ENCODE measurements at regions not wholly inside any gene's neighbourhood (a gene's known extent, or its start where the extent isn't known, plus 50 kb on each side); places are given as distances from the start of the nearest gene placed in this dataset.

DNA sequence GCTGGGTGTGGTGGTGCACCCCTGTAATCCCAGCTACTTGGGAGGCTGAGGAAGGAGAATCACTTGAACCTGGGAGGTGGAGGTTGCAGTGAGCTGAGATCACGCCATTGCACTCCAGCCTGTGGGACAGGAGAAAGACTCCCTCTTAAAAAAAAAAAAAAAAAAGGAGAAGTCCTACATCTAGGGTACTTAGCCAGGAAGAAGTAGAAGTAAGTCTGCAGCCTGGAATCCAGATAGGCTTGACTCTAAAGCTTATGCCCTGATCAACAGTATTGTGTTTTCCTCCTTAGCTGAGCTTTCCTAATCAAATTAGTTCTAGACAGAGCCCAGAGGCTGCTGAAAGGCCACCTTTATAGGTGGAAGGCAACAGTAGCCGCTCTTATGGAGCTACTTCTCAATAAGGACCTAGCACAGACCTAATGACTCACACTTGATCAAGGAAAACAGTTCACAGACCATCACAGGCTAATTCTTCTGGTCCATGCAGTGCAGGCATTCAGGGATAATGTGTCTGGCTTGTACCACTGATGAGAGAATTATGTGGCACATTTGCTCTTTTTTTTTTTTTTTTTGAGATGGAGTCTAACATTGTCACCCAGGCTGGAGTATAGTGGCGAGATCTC, 105.5 kb upstream of the KLF4 start:
- DNase-seq (no peak), ATAC-seq (ENCODE audit: low read depth) (no peak)
- Histone ChIP-seq H3K9me1 (ENCODE audit: insufficient read depth, low read length) (no peaks in the 10 kb centered on the region), H2AK9ac (replicated peaks; ENCODE audit: low read depth, low read length, poor library complexity) (no peak overlapping the region), H2AFZ (replicated peaks; ENCODE audit: low read length, poor library complexity) (no peak overlapping the region), H3K9ac (ENCODE audit: low read depth, low read length) (no peak overlapping the region), H3K27me3 (ENCODE audit: control insufficient read depth, insufficient read depth, low read length) (peaks cover 11% of the 10 kb centered on the region), H3K4me2 (ENCODE audit: low read depth, low read length) (no peak overlapping the region), H2BK20ac (ENCODE audit: low read depth, low read length) (no peak overlapping the region), H4K20me1 (ENCODE audit: insufficient read depth, low read length) (no peaks in the 10 kb centered on the region), H3K14ac (replicated peaks; ENCODE audit: low read depth, low read length) (no peak overlapping the region), H4K5ac (ENCODE audit: low read depth, low read length) (no peak overlapping the region), H3K36me3 (ENCODE audit: control insufficient read depth, insufficient read depth, low read length) (no peaks in the 10 kb centered on the region), H3K9me3 (ENCODE audit: control insufficient read depth, insufficient read depth, low read length) (no peaks in the 10 kb centered on the region), H2BK5ac (ENCODE audit: low read depth, low read length, poor library complexity, severe bottlenecking) (no peak overlapping the region), H3K4me3 (ENCODE audit: insufficient read depth, low read depth, low read length) (no peak overlapping the region), H2BK120ac (ENCODE audit: low read depth, low read length) (no peak overlapping the region), H3K27ac (ENCODE audit: insufficient read depth, low read length) (no peak overlapping the region), H3K79me1 (ENCODE audit: low read depth in 1 of 2, low read length in 2 of 2) (no peaks in the 10 kb centered on the region), H4K91ac (ENCODE audit: insufficient read depth, low read depth, low read length) (no peak overlapping the region), H4K8ac (ENCODE audit: low read depth in 2 of 2, low read length in 2 of 2) (no peak overlapping the region), H3K23ac (ENCODE audit: low read depth, low read length) (no peak overlapping the region), H3K56ac (ENCODE audit: extremely low read depth, insufficient read depth, low read length) (no peak overlapping the region), H3K4me1 (ENCODE audit: control insufficient read depth, insufficient read depth, low read length) (no peaks in the 10 kb centered on the region), H3K18ac (ENCODE audit: low read depth, low read length) (no peak overlapping the region), H2BK15ac (ENCODE audit: low read depth, low read length) (no peak overlapping the region), H3K4ac (ENCODE audit: low read depth, low read length) (no peak overlapping the region), H2AK5ac (ENCODE audit: low read depth, low read length) (no peak overlapping the region)
- CTCF ChIA-PET, result interaction anchor here (0.6 kb wide), 1 partner anchor 27 kb away, joined by 9 read pairs; no protein-coding TSS in a partner anchor
- intact Hi-C loops (cut with micrococcal nuclease), result no loop called here
- TF ChIP-seq CHD1 (IDR thresholded peaks at IDR 0.05; ENCODE audit: low read depth, low read length), result no peak
- no peak for TF ChIP-seq CEBPB (IDR thresholded peaks at IDR 0.05; ENCODE audit: low read depth, low read length)
- WGBS, 2 experiments (ENCODE audit: extremely low coverage in 2 of 2, insufficient read length in 1 of 2), result 60% methylated on average over 1 of the region's 3 CpGs; no CpG with 5 or more reads in 1 of the 2 experiments
- no TSS peak for BruUV-seq (replicated peaks)
- POLR2A ChIA-PET (ENCODE audit: unreplicated experiment), result no interaction called here
- in situ Hi-C loops (cut with MboI; ENCODE audit: low sequenced_read_pairs), result no loop called here
- dilution Hi-C loops (cut with HindIII; ENCODE audit: low sequenced_read_pairs, unreplicated experiment), result no loop called here
